Progenitor cell of endocrine pancreas (in vitro differentiated cells): ENCODE measurements at regions not wholly inside any gene's neighbourhood (a gene's known extent, or its start where the extent isn't known, plus 50 kb on each side); places are given as distances from the start of the nearest gene placed in this dataset.
A peak's percentile ranks its signal among the peaks of the same experiment; 100 is the strongest.
"Not testable (repeated sequence)": the region's sequence is repeated elsewhere in the genome, so short reads cannot be mapped to it uniquely, and the experiment has no call there.

Experiments used
- DNase-seq: peaks from one replicate; pipeline ENCODE4 v3.0.0; 2021; ENCODE audit warnings: low spot score; ENCODE audit not compliant: unreplicated experiment
- H3K27ac Mint-ChIP-seq: 2 replicates; pipeline ENCODE4 v1.8.0; 2021; ENCODE audit warnings: mild to moderate bottlenecking, moderate library complexity, mixed read lengths
- H3K27me3 Mint-ChIP-seq: 2 replicates; pipeline ENCODE4 v1.8.0; 2021; ENCODE audit warnings: mixed read lengths
- H3K36me3 Mint-ChIP-seq: 2 replicates; pipeline ENCODE4 v1.8.0; 2022; ENCODE audit warnings: mixed read lengths; ENCODE audit not compliant: insufficient read depth
- H3K4me1 Mint-ChIP-seq: 2 replicates; pipeline ENCODE4 v1.8.0; 2021; ENCODE audit warnings: low read depth, mixed read lengths
- H3K4me3 Mint-ChIP-seq: 2 replicates; pipeline ENCODE4 v1.8.0; 2021; ENCODE audit warnings: low read depth, mild to moderate bottlenecking, moderate library complexity, mixed read lengths
- H3K9me3 Mint-ChIP-seq: 2 replicates; pipeline ENCODE4 v1.8.0; 2021; ENCODE audit warnings: low read depth, mixed read lengths

DNA sequence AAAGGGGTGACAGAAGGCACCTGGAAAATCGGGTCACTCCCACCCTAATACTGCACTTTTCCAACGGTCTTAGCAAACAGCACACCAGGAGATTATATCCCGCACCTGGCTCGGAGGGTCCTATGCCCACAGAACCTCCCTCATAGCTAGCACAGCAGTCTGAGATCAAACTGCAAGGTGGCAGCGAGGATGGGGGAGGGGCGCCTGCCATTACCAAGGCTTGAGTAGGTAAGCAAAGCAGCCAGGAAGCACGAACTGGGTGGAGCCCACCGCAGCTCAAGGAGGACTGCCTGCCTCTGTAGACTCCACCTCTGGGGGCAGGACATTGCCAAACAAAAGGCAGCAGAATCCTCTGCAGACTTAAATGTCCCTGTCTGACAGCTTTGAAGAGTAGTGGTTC is 101.8 kb downstream of the TBX20 start:
- H3K4me3 Mint-ChIP-seq: not testable (repeated sequence)

GRCh38 chr7:35148030-35148429 is 105.9 kb downstream of the TBX20 start:
- not testable (repeated sequence) for DNase-seq, H3K27me3 Mint-ChIP-seq, H3K4me3 Mint-ChIP-seq, H3K27ac Mint-ChIP-seq, H3K9me3 Mint-ChIP-seq, H3K36me3 Mint-ChIP-seq, H3K4me1 Mint-ChIP-seq

More for the DNA sequence above, 101.8 kb downstream of the TBX20 start:
- H3K4me1 Mint-ChIP-seq, H3K27me3 Mint-ChIP-seq, DNase-seq, H3K27ac Mint-ChIP-seq, H3K36me3 Mint-ChIP-seq: not testable (repeated sequence)
- H3K9me3 Mint-ChIP-seq: peaks cover 17% of the 10 kb centered on the region

DNA sequence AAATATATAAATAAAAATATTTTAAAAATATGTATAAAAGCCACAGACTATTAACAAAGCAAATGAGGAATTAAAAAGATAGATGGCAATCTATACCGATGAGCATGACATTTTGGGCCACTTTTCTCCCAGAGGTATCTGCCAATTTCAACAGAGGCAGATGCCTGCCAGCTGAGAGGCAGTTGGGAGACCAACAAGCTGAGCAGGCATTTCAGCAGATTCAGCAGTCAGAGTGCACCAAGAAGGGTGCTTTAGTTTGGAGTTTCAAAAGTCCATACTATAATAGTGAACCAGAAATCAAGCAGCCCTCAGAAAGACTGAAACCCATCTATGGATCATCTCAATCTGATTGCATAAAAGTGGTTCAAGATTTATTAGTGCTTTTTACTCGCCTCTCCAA is 104.8 kb upstream of the DPY19L1 start:
- not testable (repeated sequence) for H3K27me3 Mint-ChIP-seq, H3K9me3 Mint-ChIP-seq, H3K27ac Mint-ChIP-seq, H3K4me3 Mint-ChIP-seq, H3K4me1 Mint-ChIP-seq, H3K36me3 Mint-ChIP-seq, DNase-seq

DNA sequence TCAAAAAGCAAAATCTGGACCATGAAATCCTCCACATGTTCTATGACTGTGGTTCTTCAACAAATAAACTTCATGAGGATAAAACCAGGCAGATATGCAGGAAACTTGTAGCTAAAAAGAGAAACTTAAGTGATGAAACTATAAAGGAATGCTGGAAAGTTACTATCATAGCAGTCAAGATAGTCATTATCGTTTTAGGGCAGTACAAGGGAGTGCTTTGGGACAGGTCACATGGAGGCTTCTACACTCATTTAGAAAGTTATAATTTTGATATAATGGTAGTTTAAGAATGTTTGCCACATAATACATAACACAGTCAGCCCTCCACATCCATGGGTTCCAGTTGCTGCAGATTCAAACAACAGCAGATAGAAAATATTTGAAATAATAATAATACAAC is 102.0 kb upstream of the DPY19L1 start:
- not testable (repeated sequence) for H3K36me3 Mint-ChIP-seq, H3K27me3 Mint-ChIP-seq, DNase-seq, H3K4me3 Mint-ChIP-seq, H3K4me1 Mint-ChIP-seq, H3K9me3 Mint-ChIP-seq, H3K27ac Mint-ChIP-seq

GRCh38 chr7:35133465-35133864 is 96.2 kb upstream of the DPY19L1 start:
- H3K4me3 Mint-ChIP-seq, DNase-seq, H3K36me3 Mint-ChIP-seq, H3K9me3 Mint-ChIP-seq, H3K4me1 Mint-ChIP-seq, H3K27ac Mint-ChIP-seq, H3K27me3 Mint-ChIP-seq: not testable (repeated sequence)

DNA sequence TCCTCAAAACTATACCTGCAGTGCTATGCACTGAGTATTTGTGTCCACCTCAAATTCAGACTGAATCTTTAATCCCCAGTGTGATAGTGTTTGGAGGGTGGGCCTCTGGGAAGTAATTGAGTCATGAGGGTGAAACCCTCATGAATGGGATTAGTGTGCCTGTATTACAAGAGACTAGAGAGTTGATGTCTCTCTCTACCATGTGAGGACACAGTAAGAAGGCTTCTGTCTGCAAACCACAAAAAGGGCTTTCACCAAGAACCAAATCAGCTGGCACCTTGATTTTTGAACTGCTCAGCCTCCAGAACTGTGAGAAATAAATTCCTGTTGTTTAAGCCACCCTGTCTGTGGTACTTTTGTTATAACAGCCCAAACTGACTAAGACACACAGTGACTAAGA is 95.7 kb upstream of the DPY19L1 start:
- H3K27ac Mint-ChIP-seq, DNase-seq, H3K9me3 Mint-ChIP-seq, H3K4me3 Mint-ChIP-seq, H3K27me3 Mint-ChIP-seq, H3K4me1 Mint-ChIP-seq, H3K36me3 Mint-ChIP-seq: not testable (repeated sequence)

DNA sequence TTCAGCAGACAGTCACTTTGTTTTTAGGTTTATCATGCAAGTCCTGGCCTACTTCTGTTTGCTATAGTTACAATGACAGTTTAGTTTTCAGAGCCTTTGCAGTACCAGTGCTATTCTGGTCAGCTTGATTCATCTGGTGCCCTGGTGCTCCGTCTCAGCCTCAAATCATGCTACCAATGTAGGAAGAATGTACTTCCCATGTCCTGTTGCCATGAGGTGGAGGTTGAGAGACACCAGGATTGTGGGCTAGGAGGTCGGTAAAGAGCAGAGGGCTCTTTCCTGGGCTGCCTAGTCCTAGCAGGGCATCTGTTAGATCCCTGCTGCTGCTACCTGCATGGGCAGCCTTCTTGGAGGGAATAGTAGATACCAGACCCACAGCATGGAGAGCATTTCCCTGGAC is 91.4 kb upstream of the DPY19L1 start:
- not testable (repeated sequence) for DNase-seq, H3K9me3 Mint-ChIP-seq, H3K4me3 Mint-ChIP-seq, H3K4me1 Mint-ChIP-seq, H3K27ac Mint-ChIP-seq, H3K27me3 Mint-ChIP-seq, H3K36me3 Mint-ChIP-seq

GRCh38 chr7:35118526-35118925 is 81.2 kb upstream of the DPY19L1 start:
- not testable (repeated sequence) for H3K4me1 Mint-ChIP-seq, H3K4me3 Mint-ChIP-seq, H3K9me3 Mint-ChIP-seq, H3K36me3 Mint-ChIP-seq, H3K27ac Mint-ChIP-seq, H3K27me3 Mint-ChIP-seq, DNase-seq

- not testable (repeated sequence) for H3K36me3 Mint-ChIP-seq, H3K4me1 Mint-ChIP-seq, H3K27ac Mint-ChIP-seq, H3K4me3 Mint-ChIP-seq, H3K9me3 Mint-ChIP-seq, DNase-seq, H3K27me3 Mint-ChIP-seq
Measured at GRCh38 chr7:35106667-35107066, 69.4 kb upstream of the DPY19L1 start.

DNA sequence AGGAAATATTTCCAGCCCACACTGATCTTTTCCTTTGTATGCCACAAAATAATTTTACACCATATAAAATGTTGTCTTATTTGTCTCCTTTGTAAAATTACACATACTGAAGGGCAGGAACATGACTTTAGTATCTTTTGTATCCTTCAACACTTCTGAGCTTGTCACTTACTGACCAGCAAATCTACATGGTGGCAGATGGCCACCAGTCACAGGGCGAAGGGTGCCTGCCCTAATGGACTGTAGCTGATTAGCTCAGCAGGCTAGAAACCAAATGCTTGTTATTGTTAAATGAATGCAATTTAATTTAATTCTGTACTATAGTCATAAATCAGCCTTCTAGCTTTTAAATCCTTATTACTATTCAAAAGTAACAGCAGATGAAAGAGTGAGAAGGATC is 68.2 kb upstream of the DPY19L1 start:
- not testable (repeated sequence) for DNase-seq, H3K36me3 Mint-ChIP-seq, H3K27ac Mint-ChIP-seq, H3K9me3 Mint-ChIP-seq, H3K27me3 Mint-ChIP-seq, H3K4me1 Mint-ChIP-seq, H3K4me3 Mint-ChIP-seq

GRCh38 chr7:35102845-35103244 is 65.6 kb upstream of the DPY19L1 start:
- H3K9me3 Mint-ChIP-seq, H3K4me3 Mint-ChIP-seq, H3K27me3 Mint-ChIP-seq, H3K27ac Mint-ChIP-seq, DNase-seq, H3K36me3 Mint-ChIP-seq, H3K4me1 Mint-ChIP-seq: not testable (repeated sequence)

DNA sequence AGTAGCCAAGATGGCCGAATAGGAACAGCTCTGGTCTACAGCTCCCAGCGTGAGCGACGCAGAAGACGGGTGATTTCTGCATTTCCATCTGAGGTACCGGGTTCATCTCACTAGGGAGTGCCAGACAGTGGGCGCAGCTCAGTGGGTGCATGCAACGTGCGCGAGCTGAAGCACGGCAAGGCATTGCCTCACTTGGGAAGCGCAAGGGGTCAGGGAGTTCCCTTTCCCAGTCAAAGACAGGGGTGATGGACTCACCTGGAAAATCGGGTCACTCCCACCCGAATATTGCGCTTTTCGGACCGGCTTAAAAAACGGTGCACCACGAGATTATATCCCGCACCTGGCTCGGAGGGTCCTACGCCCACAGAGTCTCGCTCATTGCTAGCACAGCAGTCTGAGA is 55.7 kb upstream of the DPY19L1 start:
- not testable (repeated sequence) for H3K27me3 Mint-ChIP-seq, H3K36me3 Mint-ChIP-seq, H3K27ac Mint-ChIP-seq, DNase-seq, H3K9me3 Mint-ChIP-seq, H3K4me1 Mint-ChIP-seq
- H3K4me3 Mint-ChIP-seq: peak overlapping the region; percentile 11
